ENCODE measurements at regions not wholly inside any gene's neighbourhood (a gene's known extent, or its start where the extent isn't known, plus 50 kb on each side); places are given as distances from the start of the nearest gene placed in this dataset.

DNA sequence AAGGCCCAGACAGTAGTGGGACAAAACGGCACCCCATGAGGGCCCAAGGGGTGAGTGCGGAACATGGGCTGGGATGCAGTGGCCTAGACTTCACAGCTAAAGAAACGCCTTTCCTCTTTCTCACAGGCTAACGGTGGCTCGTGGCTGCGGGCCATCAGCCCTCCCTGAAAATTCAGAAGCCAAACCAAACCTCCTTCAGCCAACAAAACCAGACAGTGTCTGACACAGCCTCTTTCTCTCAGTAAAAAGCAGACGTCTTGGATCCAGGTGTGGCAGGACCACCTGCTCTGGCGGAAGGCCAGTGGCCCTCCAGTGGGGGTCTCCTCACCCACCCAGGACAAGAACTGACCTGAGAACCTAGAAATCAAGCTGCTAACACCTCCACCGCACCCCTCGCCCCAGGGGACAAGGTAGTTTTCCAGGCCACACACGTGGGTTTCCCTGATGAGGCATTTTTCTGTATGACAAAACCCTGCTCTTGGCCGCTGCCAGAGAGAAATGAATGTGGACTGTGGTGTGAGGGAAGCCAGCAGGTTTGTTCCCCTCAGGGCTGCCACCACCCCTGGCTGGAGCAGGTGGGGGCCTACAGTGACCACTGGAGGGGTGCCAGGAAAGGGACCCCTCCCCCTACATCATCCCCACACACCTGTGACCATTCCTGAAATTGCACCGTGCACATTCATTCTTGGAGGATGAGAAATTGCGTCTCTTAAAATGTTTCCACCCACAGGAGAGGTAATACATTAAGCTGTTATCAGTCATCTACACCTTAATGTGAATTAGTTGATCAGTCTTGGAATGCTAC, 76.8 kb upstream of the PIM1 start:
- CTCF ChIA-PET, result interaction anchor here (1.0 kb wide), 1 partner anchor 72 kb away, joined by 4 read pairs; no protein-coding TSS in a partner anchor

DNA sequence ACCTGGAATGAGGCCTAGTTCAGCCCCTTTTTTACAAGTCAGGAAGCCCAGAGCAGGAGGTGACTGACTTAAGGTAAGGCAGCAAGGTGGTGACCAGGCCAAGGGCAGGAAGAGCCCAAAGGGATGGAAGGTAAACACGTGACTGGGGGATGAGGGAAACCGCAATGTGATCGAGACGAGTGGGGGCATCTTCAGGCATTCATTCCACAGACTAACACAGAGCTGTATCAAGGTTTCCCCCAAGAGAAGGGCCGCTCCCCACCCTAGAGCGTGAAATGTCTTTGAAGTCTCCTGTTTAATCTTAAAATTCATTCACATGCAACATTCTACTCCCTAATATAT, 76.3 kb upstream of the PIM1 start:
- POLR2A ChIA-PET, result interaction anchor here (2.5 kb wide), 1 partner anchor 9 kb away, joined by 8 read pairs; no protein-coding TSS in a partner anchor
- Histone ChIP-seq H3K9me3 (ENCODE audit: control insufficient read depth, insufficient read depth, low read depth, low read length) (no peaks in the 10 kb centered on the region), H3K27ac (ENCODE audit: extremely low read depth, low read depth, low read length) (no peak overlapping the region), H3K4me1 (ENCODE audit: control insufficient read depth, insufficient read depth, low read length) (no peaks in the 10 kb centered on the region), H3K4me3 (ENCODE audit: low read depth, low read length) (no peak overlapping the region), H3K36me3 (ENCODE audit: control insufficient read depth in 2 of 2, insufficient read depth in 1 of 2, low read length in 2 of 2) (no peaks in the 10 kb centered on the region)
- CTCF ChIA-PET, result no interaction called here
- no peak for TF ChIP-seq ELK4 (IDR thresholded peaks at IDR 0.05; ENCODE audit: borderline replicate concordance, low read depth, low read length)
- no peak for TF ChIP-seq ZNF148 (tag by site-specific recombination; IDR thresholded peaks at IDR 0.05; ENCODE audit: borderline replicate concordance)
- TF ChIP-seq ZNF366 (tag by site-specific recombination; conservative IDR thresholded peaks at IDR 0.05), result no peak
- TF ChIP-seq ZFP41 (tag by site-specific recombination; IDR thresholded peaks at IDR 0.05; ENCODE audit: borderline replicate concordance), result no peak
- TF ChIP-seq PATZ1 (tag by site-specific recombination; IDR thresholded peaks at IDR 0.05), result no peak
- no peak for TF ChIP-seq ZNF670 (tag by site-specific recombination; IDR thresholded peaks at IDR 0.05; ENCODE audit: low read depth)
- no peak for TF ChIP-seq ZNF121 (tag by site-specific recombination; IDR thresholded peaks at IDR 0.05)
- no peak for TF ChIP-seq ZNF398 (tag by site-specific recombination; IDR thresholded peaks at IDR 0.05)
- TF ChIP-seq, protein P1, sequence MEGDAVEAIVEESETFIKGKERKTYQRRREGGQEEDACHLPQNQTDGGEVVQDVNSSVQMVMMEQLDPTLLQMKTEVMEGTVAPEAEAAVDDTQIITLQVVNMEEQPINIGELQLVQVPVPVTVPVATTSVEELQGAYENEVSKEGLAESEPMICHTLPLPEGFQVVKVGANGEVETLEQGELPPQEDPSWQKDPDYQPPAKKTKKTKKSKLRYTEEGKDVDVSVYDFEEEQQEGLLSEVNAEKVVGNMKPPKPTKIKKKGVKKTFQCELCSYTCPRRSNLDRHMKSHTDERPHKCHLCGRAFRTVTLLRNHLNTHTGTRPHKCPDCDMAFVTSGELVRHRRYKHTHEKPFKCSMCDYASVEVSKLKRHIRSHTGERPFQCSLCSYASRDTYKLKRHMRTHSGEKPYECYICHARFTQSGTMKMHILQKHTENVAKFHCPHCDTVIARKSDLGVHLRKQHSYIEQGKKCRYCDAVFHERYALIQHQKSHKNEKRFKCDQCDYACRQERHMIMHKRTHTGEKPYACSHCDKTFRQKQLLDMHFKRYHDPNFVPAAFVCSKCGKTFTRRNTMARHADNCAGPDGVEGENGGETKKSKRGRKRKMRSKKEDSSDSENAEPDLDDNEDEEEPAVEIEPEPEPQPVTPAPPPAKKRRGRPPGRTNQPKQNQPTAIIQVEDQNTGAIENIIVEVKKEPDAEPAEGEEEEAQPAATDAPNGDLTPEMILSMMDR (tag by site-specific recombination; IDR thresholded peaks at IDR 0.05), result no peak
- no peak for TF ChIP-seq ZNF654 (tag by site-specific recombination; IDR thresholded peaks at IDR 0.05; ENCODE audit: low read depth)
- no peak for TF ChIP-seq ZNF350 (tag by site-specific recombination; IDR thresholded peaks at IDR 0.05)
- no peak for TF ChIP-seq ZNF76 (tag by site-specific recombination; IDR thresholded peaks at IDR 0.05; ENCODE audit: borderline replicate concordance, low read depth)
- TF ChIP-seq ZNF184 (tag by site-specific recombination; IDR thresholded peaks at IDR 0.05), result no peak
- no peak for TF ChIP-seq ZNF133 (tag by site-specific recombination; IDR thresholded peaks at IDR 0.05)

More for the DNA sequence above, 76.8 kb upstream of the PIM1 start:
- Histone ChIP-seq H3K36me3 (ENCODE audit: control insufficient read depth in 2 of 2, insufficient read depth in 1 of 2, low read length in 2 of 2) (no peaks in the 10 kb centered on the region), H3K27ac (ENCODE audit: extremely low read depth, low read depth, low read length) (no peak overlapping the region), H3K4me3 (ENCODE audit: low read depth, low read length) (no peak overlapping the region), H3K9me3 (ENCODE audit: control insufficient read depth, insufficient read depth, low read depth, low read length) (no peaks in the 10 kb centered on the region), H3K4me1 (ENCODE audit: control insufficient read depth, insufficient read depth, low read length) (no peaks in the 10 kb centered on the region)
- TF ChIP-seq, protein P2, sequence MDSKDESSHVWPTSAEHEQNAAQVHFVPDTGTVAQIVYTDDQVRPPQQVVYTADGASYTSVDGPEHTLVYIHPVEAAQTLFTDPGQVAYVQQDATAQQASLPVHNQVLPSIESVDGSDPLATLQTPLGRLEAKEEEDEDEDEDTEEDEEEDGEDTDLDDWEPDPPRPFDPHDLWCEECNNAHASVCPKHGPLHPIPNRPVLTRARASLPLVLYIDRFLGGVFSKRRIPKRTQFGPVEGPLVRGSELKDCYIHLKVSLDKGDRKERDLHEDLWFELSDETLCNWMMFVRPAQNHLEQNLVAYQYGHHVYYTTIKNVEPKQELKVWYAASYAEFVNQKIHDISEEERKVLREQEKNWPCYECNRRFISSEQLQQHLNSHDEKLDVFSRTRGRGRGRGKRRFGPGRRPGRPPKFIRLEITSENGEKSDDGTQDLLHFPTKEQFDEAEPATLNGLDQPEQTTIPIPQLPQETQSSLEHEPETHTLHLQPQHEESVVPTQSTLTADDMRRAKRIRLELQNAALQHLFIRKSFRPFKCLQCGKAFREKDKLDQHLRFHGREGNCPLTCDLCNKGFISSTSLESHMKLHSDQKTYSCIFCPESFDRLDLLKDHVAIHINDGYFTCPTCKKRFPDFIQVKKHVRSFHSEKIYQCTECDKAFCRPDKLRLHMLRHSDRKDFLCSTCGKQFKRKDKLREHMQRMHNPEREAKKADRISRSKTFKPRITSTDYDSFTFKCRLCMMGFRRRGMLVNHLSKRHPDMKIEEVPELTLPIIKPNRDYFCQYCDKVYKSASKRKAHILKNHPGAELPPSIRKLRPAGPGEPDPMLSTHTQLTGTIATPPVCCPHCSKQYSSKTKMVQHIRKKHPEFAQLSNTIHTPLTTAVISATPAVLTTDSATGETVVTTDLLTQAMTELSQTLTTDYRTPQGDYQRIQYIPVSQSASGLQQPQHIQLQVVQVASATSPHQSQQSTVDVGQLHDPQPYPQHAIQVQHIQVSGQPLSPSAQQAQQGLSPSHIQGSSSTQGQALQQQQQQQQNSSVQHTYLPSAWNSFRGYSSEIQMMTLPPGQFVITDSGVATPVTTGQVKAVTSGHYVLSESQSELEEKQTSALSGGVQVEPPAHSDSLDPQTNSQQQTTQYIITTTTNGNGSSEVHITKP (tag by site-specific recombination; IDR thresholded peaks at IDR 0.05), result peak; percentile 28; the same call in 1 of the 2 replicates
- no peak for TF ChIP-seq MEIS1 (CRISPR knock-in tag; IDR thresholded peaks at IDR 0.05; ENCODE audit: borderline replicate concordance)
- no peak for TF ChIP-seq ZNF843 (tag by site-specific recombination; IDR thresholded peaks at IDR 0.05)
- peak; percentile 62; the same call in 1 of the 2 replicates for TF ChIP-seq ZNF600 (tag by site-specific recombination; IDR thresholded peaks at IDR 0.05)
- TF ChIP-seq ZNF610 (tag by site-specific recombination; IDR thresholded peaks at IDR 0.05; ENCODE audit: borderline replicate concordance), result no peak
- TF ChIP-seq ZFP3 (tag by site-specific recombination; IDR thresholded peaks at IDR 0.05; ENCODE audit: low read depth), result no peak
- no peak for TF ChIP-seq GLIS2 (tag by site-specific recombination; IDR thresholded peaks at IDR 0.05)
- TF ChIP-seq OSR2 (tag by site-specific recombination; IDR thresholded peaks at IDR 0.05), result 0 out of 2 replicates have a peak, but pooled peaks have one; percentile 11
- no peak for TF ChIP-seq ZNF416 (tag by site-specific recombination; IDR thresholded peaks at IDR 0.05)
- POLR2A ChIA-PET, result interaction anchor here (2.5 kb wide), 1 partner anchor 9 kb away, joined by 8 read pairs; no protein-coding TSS in a partner anchor
